DMS53 treated with DMSO at 0.1 percent for 48 hours (cell line): ENCODE measurements at regions not wholly inside any gene's neighbourhood (a gene's known extent, or its start where the extent isn't known, plus 50 kb on each side); places are given as distances from the start of the nearest gene placed in this dataset.
"Not testable (repeated sequence)": the region's sequence is repeated elsewhere in the genome, so short reads cannot be mapped to it uniquely, and the experiment has no call there.

ENCODE experiments used
- DNase-seq: peaks from one replicate; lab custom pipeline; 2025; ENCODE audit not compliant: unreplicated experiment; lab: John Stamatoyannopoulos, UW

DNA sequence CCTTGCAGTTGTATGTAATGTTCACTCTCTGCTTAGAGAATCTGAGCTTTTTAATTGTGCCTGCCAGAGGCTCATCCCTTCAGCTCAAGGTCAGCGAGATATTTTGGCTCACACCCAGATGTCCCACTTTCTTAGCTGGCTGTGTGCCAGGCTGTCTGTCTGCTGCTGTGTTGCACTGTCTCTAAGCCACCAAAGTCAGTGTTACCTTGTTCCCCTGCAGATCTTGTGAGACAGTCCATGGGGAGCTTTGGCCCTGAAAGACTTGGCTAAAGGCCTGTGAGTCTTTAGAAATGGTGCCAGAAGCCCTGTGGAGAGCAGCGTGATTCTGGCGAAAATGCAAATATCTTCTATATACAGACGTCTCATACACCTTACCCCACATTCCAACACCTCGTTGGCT is 293.7 kb downstream of the TTC6 start:
- no peak for DNase-seq

DNA sequence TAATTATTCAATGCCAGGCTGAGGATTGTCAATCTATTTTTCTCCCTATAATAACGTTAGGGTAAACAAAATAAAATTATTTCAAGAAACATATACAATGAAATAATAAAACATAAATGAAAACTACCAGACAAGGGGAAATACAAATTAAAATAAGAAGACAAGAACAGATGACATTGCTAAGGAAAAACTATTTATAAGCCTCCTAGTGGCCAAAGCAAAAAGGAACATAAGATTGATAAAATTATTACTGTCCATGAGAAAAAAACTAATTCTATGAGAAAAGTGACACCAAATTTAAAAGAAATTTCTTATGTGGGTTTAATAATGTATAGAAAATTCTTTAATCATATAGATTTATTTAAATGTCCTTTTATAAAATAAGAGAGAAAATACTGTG is 294.7 kb downstream of the TTC6 start:
- no peak for DNase-seq

DNA sequence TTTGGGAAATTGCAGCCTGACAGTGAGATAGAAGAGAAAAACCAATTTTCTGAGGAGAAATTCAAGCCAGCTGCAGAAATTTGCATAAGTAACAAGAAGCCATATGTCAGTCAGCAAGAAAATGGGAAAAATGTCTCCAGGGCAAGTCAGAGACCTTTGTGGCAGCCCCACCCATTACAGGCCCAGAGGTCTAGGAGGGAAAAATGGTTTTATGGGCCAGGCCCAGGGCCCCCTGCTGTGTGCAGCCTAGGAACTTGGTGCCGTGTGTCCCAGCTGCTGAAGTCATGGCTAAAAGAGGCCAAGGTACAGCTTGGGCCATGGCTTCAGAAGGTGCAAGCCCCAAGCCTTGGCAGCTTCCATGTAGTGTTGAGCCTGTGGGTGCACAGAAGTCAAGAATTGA is 296.1 kb downstream of the TTC6 start:
- DNase-seq = not testable (repeated sequence)

DNA sequence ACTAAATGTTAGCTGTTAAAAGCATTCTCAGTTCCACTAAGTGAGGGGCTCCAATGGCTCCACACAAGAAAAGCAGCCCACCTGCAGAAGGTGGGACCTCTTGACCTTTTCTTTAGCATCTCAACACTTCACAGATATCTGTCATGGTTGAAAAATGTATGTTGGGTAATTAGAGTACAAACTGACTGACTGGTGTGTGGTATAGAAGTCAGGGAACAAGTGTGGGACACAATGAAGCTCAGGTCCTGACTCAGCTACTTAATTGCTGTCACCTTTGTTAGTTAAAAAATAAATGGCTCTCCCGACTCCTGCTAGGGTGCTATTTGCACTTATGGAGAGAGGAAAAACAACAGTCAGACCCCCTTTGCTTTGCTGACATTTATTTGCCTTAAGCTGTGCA is 299.0 kb downstream of the TTC6 start:
- no peak for DNase-seq

DNA sequence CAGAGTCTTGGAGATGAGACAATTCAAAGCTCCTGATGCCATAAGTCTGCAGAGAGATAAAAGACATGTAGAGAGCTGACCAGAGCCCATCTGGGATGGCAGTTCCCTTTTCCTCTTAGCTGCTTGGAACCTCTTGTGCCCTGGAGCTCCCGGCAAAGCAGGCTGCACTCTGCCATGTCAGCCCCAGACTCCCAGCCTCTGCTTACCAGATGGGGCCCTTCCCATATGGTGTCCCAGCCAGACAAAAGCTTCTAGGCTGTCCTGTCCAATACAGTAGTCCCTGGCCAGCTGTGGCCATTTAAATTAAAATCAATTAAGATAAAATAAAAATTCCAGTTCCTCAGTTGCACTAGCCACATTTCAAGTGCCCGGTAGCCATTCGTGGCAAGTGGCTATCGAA is 303.9 kb downstream of the TTC6 start:
- no peak for DNase-seq

DNA sequence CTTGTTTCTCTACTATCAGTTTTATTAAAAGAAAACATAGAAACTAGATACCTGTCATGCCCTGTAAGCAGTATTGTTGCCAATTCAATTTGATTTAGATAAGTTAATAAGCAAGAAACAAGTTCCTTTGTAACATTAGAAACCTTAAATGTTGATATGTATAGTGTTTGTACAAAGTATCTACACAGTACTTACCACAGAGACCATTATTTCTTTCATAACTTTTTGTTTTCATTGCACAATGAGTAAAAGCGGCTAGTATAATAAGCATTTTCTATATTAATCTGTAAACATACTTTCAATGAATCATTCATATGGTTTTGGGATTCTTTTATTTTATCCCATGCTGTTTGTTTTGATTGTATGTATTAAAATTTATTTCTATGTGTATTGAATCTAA is 305.1 kb downstream of the TTC6 start:
- DNase-seq = no peak

DNA sequence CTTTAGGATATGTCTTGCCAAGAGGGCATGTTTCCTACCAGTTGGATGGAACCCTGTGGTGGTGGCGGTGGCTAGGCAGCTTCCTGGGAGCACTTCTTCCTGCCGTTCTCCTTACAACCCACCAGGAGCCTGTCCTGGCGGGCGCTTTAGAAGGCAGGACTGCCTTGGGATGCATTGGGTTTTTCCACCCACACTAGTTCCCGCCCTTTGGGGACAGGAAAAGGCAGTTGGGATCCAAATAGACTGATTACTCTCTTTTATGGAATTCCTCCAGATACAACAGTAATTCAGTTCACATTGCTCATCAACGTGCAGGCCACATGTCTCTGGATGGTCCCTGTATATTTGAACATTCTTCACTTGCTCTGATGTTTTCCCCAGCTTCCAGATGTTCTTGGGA is 305.7 kb upstream of the SSTR1 start:
- no peak for DNase-seq

DNA sequence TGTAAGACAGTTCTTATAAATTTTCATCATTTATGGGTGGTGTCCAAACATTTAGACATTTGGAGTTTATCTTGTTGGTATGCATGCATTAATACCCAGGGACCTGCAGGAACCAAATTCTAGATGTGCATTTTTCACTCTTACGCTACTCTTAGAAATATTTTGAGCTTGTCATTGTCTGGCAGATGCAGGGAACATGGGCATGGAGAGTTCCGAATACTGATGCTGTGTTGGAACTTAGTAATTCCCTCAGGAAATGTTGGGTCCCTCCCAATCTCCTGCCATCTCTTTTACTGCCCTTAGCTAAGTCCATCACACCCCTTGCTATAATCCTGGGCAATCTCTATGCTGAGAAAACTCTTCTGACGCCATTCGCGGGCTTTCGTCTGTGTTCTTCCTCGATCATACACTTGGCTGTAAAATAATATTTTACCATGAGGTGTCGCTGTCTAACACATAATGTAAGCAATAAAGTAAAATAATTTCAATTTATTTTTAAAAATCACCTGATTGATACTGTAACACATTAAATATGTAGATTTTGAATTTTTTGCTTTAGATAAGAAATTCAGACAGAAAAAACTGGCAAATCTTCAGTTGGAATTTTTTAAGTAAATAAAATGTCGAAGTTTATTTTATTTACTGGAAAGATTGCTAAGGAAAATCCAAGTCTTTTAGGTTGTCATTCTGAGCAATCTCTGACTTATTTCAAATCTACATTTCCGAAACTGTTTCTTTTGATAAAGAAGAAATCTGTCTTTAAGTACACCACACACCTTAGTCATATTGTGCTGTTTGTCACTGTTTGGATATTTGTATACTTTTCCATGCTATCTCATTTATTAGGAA is 304.1 kb upstream of the SSTR1 start:
- peak; percentile 33 for DNase-seq

DNA sequence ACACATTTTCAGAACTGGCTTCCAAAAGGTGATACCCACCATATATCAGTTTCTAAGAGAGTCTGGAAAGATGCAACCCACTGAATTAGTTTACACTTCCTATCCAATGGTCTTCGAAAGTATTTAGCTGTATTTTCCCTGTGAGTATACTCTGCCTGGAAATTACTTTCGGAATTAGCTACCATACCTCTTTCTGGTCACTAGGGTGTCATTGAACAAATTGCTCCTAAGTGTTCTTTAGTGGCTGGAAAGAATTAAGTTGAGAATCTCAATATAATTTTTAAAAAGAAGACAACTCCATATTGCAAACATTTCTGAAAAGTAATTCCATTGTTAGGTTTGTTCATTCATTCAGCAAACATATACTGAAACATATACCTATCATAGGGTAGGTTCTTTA is 283.1 kb upstream of the SSTR1 start:
- no peak for DNase-seq

DNA sequence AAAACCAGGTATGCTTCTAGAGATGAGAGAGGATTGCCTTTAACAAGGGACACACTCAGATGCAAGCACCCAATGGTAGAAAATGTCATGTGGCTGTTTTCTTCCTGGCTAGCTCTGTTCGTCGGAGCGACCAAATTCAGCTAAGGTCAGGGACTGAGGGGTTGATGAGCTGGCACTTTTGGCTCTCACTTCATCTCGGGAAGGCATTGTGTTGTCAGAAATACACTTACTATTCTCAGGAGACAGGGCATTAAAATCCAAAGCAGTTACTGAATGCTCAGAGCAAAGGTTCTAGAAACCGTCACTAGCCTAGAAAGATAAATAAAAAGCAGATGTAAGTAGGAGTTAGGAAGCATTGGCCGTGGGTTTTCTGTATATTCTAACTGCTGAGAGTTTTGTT is 275.7 kb upstream of the SSTR1 start:
- DNase-seq = no peak

DNA sequence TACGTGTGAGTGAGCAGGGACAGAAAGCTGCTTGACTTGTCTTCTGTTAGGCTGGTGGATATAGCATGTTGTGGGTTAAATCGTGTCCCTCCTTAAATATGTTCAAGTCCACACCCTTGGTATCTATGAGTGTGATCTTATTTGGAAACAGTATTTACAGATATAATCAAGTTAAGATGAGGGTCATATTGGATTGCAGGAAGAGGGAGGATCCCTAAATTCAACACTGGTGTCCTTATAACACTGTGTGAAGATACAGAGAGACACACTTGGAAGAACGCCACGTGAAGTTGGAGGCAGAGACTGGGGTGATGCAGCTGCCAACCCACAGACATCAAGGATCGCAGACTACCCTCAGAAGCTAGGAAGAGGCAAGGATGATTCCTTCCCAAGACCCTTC is 275.2 kb upstream of the SSTR1 start:
- no peak for DNase-seq

DNA sequence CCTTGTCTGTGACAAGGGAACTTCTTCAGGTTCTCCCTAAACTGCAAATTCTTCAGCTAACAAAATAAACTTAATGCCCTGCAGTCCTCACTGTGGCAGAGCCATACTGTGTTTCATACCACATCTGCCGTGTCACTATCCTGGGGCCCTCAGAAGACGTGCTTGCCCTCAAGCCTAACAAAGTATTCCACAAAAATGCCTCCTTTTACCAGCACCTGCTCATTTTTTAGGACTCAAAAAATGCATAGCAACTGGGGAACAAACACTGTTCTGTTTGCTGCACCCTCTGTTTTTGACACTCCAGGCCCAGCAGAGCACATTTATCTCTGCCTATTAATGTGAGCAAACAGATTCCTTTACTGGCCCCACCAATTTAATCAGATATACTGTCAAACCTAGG is 270.7 kb upstream of the SSTR1 start:
- DNase-seq = no peak

DNA sequence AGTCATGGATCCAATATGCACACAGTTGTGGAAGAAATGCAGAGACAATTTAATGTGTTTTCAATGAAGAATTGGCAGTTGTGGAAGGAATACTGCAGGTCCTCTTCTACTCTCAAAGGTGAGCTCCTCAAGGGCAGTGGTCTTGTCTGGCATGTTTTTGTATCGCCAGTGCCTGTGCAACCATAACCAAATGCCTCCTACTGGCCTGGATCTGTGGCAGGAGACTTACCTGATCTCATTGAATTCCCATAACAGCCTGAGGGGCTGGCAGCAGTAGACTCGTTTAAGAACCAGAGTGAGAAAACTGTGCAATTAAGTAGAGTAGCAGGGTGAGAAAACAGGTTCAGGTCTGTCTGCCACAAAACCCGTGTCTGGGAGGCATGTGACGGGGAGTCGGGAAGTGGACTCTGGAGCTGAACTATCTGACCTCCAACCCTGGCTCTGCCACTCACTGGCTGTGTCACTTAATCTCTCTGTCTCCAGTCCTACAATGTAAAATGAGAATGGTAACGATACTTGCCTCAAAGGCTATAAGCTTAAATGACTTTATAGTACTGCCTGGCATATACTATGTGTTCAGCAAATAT is 268.2 kb upstream of the SSTR1 start:
- no peak for DNase-seq

DNA sequence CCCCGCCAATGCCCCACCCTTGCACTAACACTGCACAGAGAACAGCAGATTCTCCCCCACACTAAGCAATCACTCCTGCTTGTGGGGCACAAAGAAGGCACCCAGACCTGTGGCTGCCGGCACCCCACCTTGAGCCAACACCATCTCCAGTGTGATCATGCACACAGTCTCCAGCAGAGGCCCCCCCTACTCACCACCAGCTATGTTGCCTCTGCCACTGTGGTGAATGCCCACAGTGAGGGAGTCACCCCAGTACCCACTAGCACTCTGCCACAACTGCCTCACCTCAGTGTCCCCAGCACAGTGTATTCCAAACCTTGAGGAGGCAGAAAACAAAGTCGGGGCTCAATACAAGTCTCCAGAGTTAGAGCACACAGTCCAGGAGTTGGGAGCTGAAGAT is 261.7 kb upstream of the SSTR1 start:
- DNase-seq = no peak

DNA sequence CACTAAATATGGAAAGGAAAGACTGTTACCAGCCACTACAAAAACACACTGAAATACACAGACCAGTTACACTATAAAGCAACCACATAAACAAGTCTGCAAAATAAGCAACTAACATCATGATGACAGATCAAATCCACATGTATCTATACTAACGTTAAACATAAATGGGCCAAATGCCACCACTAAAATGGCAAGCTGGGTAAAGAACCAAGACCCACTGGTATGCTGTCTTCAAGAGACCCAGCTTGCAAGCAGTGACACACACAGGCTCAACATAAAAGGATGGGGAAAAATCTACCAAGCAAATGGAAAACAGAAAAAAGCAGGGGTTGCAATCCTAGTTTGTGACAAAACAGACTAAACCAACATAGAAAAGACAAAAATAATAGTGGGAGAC is 260.9 kb upstream of the SSTR1 start:
- DNase-seq = no peak

DNA sequence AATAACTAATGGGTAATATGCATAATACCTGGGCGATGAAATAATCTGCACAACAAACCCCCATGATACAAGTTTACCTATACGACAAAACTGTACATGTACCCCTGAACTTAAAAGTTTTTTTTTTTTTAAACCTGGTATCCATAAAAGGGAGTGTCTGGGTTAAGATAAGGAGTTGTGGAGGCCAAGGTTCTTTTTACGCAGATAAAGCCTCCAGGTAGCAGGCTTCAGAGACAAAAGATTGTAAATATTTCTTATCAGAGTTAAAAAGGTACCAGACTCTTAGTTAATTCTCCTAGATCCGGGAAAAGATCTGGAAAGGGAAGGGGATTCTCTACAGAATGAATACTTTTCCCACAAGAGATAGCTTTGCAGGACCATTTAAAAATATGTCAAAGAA is 259.4 kb upstream of the SSTR1 start:
- DNase-seq = no peak

DNA sequence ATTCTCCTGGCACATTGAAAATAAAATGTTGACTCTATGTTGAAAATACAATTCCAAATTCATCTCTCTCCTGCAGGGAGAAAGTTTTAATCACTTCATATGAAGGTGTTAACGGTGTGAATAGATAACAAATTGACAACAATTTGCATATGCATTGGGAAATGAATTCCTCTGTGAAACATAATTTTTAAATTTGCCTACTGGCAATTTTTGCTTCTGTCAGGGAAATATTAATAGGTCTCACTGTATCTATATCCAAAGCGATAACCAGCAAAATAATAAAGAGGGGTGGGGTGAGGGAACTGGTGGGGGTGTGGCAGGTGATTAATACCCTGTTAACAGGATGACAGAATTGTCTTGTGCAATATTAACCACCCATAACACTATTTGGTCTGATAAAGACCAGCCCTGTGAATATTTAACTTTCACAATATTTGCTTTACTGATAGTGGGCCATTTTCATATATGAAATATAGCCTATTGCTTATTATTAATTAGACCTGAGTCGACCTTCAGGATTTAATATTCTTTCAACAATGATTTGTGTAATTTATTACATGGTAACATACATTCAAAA is 239.0 kb upstream of the SSTR1 start:
- no peak for DNase-seq

DNA sequence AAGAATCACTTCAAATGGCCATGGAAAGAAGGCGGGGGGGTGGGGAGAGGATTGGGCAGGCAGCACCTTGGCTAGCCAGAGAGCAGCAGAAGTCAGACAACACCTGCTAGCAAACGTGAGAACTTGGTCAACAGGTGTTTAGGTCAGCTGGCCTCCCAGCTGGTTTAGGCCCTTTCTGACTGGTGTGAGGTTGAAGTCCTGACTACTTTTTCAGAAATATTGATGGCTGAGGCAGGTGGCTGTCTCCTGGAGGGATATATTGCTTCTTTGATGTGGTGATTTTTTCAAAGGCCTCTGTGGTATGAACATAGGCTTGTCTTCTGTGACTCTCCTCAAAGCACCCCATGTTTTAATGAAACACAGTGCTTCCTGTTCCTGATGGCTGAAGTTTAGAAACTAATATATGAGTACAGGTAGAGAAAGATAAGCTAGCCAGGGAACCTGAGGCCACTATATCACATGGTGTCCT is 238.2 kb upstream of the SSTR1 start:
- DNase-seq = peak; percentile 47

DNA sequence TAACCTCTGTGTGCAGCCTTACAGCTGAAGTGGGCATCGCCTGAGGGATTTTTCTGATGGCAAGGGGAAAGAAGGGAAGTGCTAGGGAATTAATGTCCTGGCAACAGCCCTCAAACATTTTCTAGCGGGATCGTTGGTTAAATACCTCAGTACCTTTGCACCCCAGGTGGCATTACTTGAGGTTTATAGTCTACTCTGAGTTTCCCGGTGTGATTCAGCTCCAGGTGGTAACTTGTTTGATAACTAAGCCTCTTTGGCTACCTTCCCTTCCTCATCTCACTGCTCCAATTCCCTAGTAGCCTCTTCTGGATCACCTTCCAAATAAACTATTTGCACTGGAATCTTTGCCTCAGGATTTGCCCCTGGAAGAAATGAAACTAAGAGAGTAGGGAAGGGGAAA is 237.0 kb upstream of the SSTR1 start:
- DNase-seq = no peak

DNA sequence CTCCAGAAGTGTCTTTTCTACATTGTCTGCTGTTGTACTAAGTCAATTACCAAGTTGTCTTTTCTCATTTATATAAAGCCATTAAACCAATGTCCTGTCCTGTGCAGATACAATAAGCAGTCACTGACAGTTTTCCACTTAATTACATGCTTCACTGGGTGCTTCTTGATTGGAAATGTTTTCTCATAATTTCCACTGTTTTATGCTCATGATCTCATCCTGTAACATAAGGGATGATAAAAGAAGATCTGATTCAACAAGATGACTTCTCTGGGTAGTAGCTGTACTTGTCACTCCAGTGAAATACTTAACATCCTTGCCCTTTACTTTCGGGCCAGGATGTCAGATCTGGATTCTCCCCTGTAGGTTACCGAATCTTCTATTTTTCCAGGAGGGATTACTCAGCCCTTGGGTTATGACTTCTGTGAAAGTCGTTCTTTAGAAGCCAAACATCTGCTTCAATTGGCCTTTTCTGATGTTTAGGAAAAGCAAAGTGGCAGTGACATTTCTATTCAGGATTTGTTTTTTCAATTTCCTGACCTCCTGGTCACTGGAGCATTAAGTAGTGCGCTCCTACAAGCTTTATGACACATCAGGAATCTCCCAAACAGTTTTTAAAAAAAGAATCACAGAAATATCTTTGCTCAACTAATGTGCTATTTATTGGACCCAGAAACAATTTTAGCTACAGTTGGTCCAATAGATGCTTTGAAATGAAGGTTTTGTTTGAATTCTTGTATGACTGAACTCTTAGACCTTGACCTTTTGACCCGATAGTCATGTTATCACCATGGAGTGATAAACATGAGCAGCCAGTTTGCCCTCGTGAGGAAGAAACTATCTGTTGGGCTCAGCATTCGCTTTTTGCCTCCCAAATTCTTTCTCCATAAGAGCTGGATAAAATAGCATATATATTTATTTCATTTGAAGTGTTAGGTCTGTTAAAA is 234.5 kb upstream of the SSTR1 start:
- DNase-seq = no peak

DNA sequence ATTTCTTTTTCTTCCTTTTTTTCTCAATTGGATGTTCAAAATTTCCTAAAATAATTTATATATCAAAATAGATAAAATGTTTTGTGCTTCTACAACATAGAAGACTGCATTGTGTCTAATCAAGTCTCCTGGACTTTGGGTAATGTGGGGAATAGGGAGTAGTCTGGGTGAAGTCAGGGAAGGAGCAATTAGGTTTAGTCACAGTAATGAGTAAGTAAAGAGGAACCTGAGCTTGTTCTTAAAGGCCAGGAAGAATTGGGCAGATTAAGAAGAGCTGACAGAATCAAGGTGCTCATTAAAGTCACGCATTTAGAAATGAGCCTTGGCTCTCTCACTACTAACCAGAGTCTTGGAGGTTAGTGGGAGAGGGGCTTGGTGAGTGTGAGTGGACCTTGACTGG is 233.3 kb upstream of the SSTR1 start:
- DNase-seq = no peak
